ENCODE measurements at regions not wholly inside any gene's neighbourhood (a gene's known extent, or its start where the extent isn't known, plus 50 kb on each side); places are given as distances from the start of the nearest gene placed in this dataset.
"Not testable (repeated sequence)": the region's sequence is repeated elsewhere in the genome, so short reads cannot be mapped to it uniquely, and the experiment has no call there.

DNA sequence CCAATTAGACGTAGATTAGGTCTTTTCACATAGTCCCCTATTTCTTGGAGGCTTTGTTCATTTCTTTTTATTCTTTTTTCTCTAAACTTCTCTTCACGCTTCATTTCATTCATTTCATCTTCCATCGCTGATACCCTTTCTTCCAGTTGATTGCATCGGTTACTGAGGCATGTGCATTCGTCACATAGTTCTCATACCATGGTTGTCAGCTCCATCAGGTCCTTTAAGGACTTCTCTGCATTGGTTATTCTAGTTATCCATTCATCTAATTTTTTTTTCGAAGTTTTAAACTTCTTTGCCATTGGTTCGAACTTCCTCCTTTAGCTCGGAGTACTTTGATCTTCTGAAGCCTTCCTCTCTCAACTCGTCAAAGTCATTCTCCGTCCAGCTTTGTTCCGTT is 541.7 kb upstream of the KLF4 start:
- H3K9ac ChIP-seq (replicated peaks; ENCODE audit: extremely low read depth, insufficient read depth, low read length); H2AFZ ChIP-seq (ENCODE audit: low read depth, low read length); dilution Hi-C loops (cut with MboI; ENCODE audit: extremely low pct_ligation_motif_present, low sequenced_read_pairs); H3K27ac ChIP-seq (ENCODE audit: insufficient read depth, low read depth, low read length); H3K4me1 ChIP-seq (ENCODE audit: control insufficient read depth, extremely low read depth, insufficient read depth, low read length); H4K20me1 ChIP-seq (replicated peaks; ENCODE audit: control insufficient read depth, extremely low read depth, insufficient read depth, low read length); H3K27me3 ChIP-seq (ENCODE audit: control insufficient read depth in 2 of 2, insufficient read depth in 2 of 2, low read length in 2 of 2); H3K36me3 ChIP-seq (ENCODE audit: control insufficient read depth in 2 of 2, extremely low read depth in 1 of 2, insufficient read depth in 2 of 2, low read length in 2 of 2); BruUV-seq (replicated peaks); DNase-seq (ENCODE audit: low read depth, low spot score); POLR2A ChIA-PET; H3K4me3 ChIP-seq (replicated peaks in 1 of 3; ENCODE audit: insufficient read depth in 1 of 3, low read depth in 1 of 3, low read length in 3 of 3); intact Hi-C loops (cut with micrococcal nuclease); H3K4me2 ChIP-seq (ENCODE audit: insufficient read depth, low read length); FAIRE-seq; CTCF ChIA-PET; H3K9me3 ChIP-seq (replicated peaks; ENCODE audit: control insufficient read depth, insufficient read depth, low read length); H3K79me2 ChIP-seq (ENCODE audit: control insufficient read depth, insufficient read depth, low read length); H3K9me1 ChIP-seq (replicated peaks; ENCODE audit: control insufficient read depth, extremely low read depth, insufficient read depth, low read length): not testable (repeated sequence)

DNA sequence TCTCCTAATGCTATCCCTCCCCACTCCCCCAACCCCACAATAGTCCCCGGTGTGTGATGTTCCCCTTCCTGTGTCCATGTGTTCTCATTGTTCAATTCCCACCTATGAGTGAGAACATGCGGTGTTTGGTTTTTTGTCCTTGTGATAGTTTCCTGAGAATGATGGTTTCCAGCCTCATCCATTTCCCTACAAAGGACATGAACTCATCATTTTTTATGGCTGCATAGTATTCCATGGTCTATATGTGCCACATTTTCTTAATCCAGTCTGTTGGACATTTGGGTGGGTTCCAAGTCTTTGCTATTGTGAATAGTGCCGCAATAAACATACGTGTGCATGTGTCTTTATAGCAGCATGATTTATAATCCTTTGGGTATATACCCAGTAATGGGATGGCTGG is 537.1 kb upstream of the KLF4 start:
- H3K4me2 ChIP-seq (ENCODE audit: insufficient read depth, low read length); H3K36me3 ChIP-seq (ENCODE audit: control insufficient read depth in 2 of 2, extremely low read depth in 1 of 2, insufficient read depth in 2 of 2, low read length in 2 of 2); H3K9me1 ChIP-seq (replicated peaks; ENCODE audit: control insufficient read depth, extremely low read depth, insufficient read depth, low read length); H3K27ac ChIP-seq (ENCODE audit: insufficient read depth, low read depth, low read length); H3K79me2 ChIP-seq (ENCODE audit: control insufficient read depth, insufficient read depth, low read length); intact Hi-C loops (cut with micrococcal nuclease); BruUV-seq (replicated peaks); H3K4me3 ChIP-seq (replicated peaks in 1 of 3; ENCODE audit: insufficient read depth in 1 of 3, low read depth in 1 of 3, low read length in 3 of 3); H3K9ac ChIP-seq (replicated peaks; ENCODE audit: extremely low read depth, insufficient read depth, low read length); dilution Hi-C loops (cut with MboI; ENCODE audit: extremely low pct_ligation_motif_present, low sequenced_read_pairs); H3K9me3 ChIP-seq (replicated peaks; ENCODE audit: control insufficient read depth, insufficient read depth, low read length); H3K4me1 ChIP-seq (ENCODE audit: control insufficient read depth, extremely low read depth, insufficient read depth, low read length); DNase-seq (ENCODE audit: low read depth, low spot score); H3K27me3 ChIP-seq (ENCODE audit: control insufficient read depth in 2 of 2, insufficient read depth in 2 of 2, low read length in 2 of 2); CTCF ChIA-PET; H2AFZ ChIP-seq (ENCODE audit: low read depth, low read length); H4K20me1 ChIP-seq (replicated peaks; ENCODE audit: control insufficient read depth, extremely low read depth, insufficient read depth, low read length); FAIRE-seq; POLR2A ChIA-PET: not testable (repeated sequence)

DNA sequence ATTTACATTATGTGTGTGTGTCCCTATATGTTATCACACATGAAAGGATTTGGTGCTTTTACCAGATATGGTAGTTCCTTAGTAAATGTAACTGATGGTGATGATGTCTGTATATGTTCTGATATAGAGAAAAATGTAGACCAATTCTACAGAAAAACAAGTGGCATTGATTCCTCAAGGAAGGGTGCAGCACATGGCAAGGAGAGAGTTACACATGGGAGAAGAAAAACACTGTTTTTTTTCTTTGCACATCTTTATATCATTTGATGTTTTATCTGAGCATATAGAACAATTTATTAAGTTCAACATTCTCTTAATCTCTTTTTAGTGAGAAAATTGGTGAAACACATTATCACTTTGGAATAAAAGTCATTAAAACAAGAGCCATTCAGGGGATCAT is 535.0 kb upstream of the KLF4 start:
- CTCF ChIA-PET, result interaction anchor here (0.5 kb wide), 1 partner anchor 350 kb away, joined by 4 read pairs; no protein-coding TSS in a partner anchor
- no peak for FAIRE-seq
- no TSS peak for BruUV-seq (replicated peaks)

More for the DNA sequence above, 535.0 kb upstream of the KLF4 start:
- no peak for DNase-seq (ENCODE audit: low read depth, low spot score)
- no peaks in the 10 kb centered on the region for H3K27me3 ChIP-seq (ENCODE audit: control insufficient read depth in 2 of 2, insufficient read depth in 2 of 2, low read length in 2 of 2)
- no peaks in the 10 kb centered on the region for H3K36me3 ChIP-seq (ENCODE audit: control insufficient read depth in 2 of 2, extremely low read depth in 1 of 2, insufficient read depth in 2 of 2, low read length in 2 of 2)
- dilution Hi-C loops (cut with MboI; ENCODE audit: extremely low pct_ligation_motif_present, low sequenced_read_pairs) (no loop called here), intact Hi-C loops (cut with micrococcal nuclease) (no loop called here)
- H3K4me1 ChIP-seq (ENCODE audit: control insufficient read depth, extremely low read depth, insufficient read depth, low read length), result no peaks in the 10 kb centered on the region
- TF ChIP-seq GATA2 (IDR thresholded peaks at IDR 0.05; ENCODE audit: insufficient read depth, insufficient read length, low read depth, low read length) (no peak), POLR2A (IDR thresholded peaks at IDR 0.05; ENCODE audit: low read depth, low read length) (no peak)
- no peaks in the 10 kb centered on the region for H3K9me1 ChIP-seq (replicated peaks; ENCODE audit: control insufficient read depth, extremely low read depth, insufficient read depth, low read length)
- no peak overlapping the region for H3K4me3 ChIP-seq (replicated peaks in 1 of 3; ENCODE audit: insufficient read depth in 1 of 3, low read depth in 1 of 3, low read length in 3 of 3)
- no peak overlapping the region for H3K27ac ChIP-seq (ENCODE audit: insufficient read depth, low read depth, low read length)
- H3K9me3 ChIP-seq (replicated peaks; ENCODE audit: control insufficient read depth, insufficient read depth, low read length), result no peaks in the 10 kb centered on the region
- H3K9ac ChIP-seq (replicated peaks; ENCODE audit: extremely low read depth, insufficient read depth, low read length), result no peak overlapping the region
- POLR2A ChIA-PET, result no interaction called here
- H3K79me2 ChIP-seq (ENCODE audit: control insufficient read depth, insufficient read depth, low read length), result no peaks in the 10 kb centered on the region
- no peak overlapping the region for H2AFZ ChIP-seq (ENCODE audit: low read depth, low read length)
- H4K20me1 ChIP-seq (replicated peaks; ENCODE audit: control insufficient read depth, extremely low read depth, insufficient read depth, low read length), result no peaks in the 10 kb centered on the region
- H3K4me2 ChIP-seq (ENCODE audit: insufficient read depth, low read length), result no peak overlapping the region

Data from endothelial cell of umbilical vein (primary cell).